GM12878 (cell line): ENCODE measurements at regions not wholly inside any gene's neighbourhood (a gene's known extent, or its start where the extent isn't known, plus 50 kb on each side); places are given as distances from the start of the nearest gene placed in this dataset.

Source experiments
- BCL11A ChIP-seq: IDR thresholded peaks from 2 replicates; pipeline ENCODE4 v1.6.1; 2011; ENCODE audit warnings: low read depth, low read length
- CHD1 ChIP-seq: IDR thresholded peaks from 2 replicates; pipeline ENCODE4 v1.6.1; 2012; ENCODE audit warnings: low read depth, low read length, improper control_type of control experiment
- CREB1 ChIP-seq: IDR thresholded peaks from 2 replicates; pipeline ENCODE4 v1.6.1; 2012; ENCODE audit warnings: low read depth, mild to moderate bottlenecking, inconsistent platforms
- EED ChIP-seq: sonication (generic); IDR thresholded peaks from 2 replicates; pipeline ENCODE4 v1.6.1; 2016; ENCODE audit warnings: antibody characterized with exemption, low read depth
- NR2C1 ChIP-seq: fragments of 450-650 bp; IDR thresholded peaks from 2 replicates; pipeline ENCODE4 v1.6.1; 2017; ENCODE audit warnings: antibody characterized with exemption, mild to moderate bottlenecking, moderate library complexity
- PAX5 ChIP-seq: IDR thresholded peaks from 2 replicates; pipeline ENCODE4 v1.6.1; 2011; ENCODE audit warnings: low read depth, low read length, borderline replicate concordance
- RFX5 ChIP-seq: IDR thresholded peaks from 2 replicates; pipeline ENCODE4 v1.6.1; 2011; ENCODE audit warnings: low read depth, low read length, improper control_type of control experiment
- SMARCA5 ChIP-seq: fragments of 450-650 bp; IDR thresholded peaks from 2 replicates; pipeline ENCODE4 v1.6.1; 2017; ENCODE audit warnings: mild to moderate bottlenecking
- TF ChIP-seq, protein P1 (sequence below): IDR thresholded peaks from 2 replicates; pipeline ENCODE4 v1.6.1; 2012; ENCODE audit warnings: mild to moderate bottlenecking, low read depth, low read length
- TF ChIP-seq, protein P2 (sequence below): fragments of 450-650 bp; IDR thresholded peaks from 2 replicates; pipeline ENCODE4 v1.6.1; 2017; ENCODE audit warnings: mild to moderate bottlenecking
- TF ChIP-seq, protein P3 (sequence below): IDR thresholded peaks from 2 replicates; pipeline ENCODE4 v1.6.1; 2011; ENCODE audit warnings: borderline replicate concordance, low read depth, mild to moderate bottlenecking, moderate library complexity, low read length; ENCODE audit not compliant: insufficient read depth, poor library complexity, severe bottlenecking

DNA sequence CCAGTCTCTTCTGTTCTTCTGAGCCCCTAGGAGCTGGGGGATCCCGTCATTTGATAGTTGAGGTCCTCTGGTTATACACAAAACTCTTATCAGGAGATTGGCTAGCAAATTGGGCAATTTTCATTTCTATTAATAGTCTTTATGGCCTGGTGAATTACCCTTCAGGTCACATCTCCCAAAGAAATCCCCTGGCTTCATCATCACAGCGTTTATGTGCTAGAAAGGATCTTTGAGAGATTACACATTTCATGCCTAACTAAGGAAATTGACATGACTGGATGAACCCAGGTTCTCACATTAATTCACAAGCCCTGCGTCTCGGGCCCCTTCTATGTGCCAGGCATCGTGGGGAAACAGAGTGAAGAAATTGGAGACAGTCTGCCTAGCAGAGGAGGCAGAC, 227.4 kb upstream of the PROK2 start (continued):
- TF ChIP-seq, protein P1, sequence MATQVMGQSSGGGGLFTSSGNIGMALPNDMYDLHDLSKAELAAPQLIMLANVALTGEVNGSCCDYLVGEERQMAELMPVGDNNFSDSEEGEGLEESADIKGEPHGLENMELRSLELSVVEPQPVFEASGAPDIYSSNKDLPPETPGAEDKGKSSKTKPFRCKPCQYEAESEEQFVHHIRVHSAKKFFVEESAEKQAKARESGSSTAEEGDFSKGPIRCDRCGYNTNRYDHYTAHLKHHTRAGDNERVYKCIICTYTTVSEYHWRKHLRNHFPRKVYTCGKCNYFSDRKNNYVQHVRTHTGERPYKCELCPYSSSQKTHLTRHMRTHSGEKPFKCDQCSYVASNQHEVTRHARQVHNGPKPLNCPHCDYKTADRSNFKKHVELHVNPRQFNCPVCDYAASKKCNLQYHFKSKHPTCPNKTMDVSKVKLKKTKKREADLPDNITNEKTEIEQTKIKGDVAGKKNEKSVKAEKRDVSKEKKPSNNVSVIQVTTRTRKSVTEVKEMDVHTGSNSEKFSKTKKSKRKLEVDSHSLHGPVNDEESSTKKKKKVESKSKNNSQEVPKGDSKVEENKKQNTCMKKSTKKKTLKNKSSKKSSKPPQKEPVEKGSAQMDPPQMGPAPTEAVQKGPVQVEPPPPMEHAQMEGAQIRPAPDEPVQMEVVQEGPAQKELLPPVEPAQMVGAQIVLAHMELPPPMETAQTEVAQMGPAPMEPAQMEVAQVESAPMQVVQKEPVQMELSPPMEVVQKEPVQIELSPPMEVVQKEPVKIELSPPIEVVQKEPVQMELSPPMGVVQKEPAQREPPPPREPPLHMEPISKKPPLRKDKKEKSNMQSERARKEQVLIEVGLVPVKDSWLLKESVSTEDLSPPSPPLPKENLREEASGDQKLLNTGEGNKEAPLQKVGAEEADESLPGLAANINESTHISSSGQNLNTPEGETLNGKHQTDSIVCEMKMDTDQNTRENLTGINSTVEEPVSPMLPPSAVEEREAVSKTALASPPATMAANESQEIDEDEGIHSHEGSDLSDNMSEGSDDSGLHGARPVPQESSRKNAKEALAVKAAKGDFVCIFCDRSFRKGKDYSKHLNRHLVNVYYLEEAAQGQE = no peak
- no peak for TF ChIP-seq RFX5
- TF ChIP-seq, protein P2, sequence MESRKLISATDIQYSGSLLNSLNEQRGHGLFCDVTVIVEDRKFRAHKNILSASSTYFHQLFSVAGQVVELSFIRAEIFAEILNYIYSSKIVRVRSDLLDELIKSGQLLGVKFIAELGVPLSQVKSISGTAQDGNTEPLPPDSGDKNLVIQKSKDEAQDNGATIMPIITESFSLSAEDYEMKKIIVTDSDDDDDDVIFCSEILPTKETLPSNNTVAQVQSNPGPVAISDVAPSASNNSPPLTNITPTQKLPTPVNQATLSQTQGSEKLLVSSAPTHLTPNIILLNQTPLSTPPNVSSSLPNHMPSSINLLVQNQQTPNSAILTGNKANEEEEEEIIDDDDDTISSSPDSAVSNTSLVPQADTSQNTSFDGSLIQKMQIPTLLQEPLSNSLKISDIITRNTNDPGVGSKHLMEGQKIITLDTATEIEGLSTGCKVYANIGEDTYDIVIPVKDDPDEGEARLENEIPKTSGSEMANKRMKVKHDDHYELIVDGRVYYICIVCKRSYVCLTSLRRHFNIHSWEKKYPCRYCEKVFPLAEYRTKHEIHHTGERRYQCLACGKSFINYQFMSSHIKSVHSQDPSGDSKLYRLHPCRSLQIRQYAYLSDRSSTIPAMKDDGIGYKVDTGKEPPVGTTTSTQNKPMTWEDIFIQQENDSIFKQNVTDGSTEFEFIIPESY = no peak
- TF ChIP-seq, protein P3, sequence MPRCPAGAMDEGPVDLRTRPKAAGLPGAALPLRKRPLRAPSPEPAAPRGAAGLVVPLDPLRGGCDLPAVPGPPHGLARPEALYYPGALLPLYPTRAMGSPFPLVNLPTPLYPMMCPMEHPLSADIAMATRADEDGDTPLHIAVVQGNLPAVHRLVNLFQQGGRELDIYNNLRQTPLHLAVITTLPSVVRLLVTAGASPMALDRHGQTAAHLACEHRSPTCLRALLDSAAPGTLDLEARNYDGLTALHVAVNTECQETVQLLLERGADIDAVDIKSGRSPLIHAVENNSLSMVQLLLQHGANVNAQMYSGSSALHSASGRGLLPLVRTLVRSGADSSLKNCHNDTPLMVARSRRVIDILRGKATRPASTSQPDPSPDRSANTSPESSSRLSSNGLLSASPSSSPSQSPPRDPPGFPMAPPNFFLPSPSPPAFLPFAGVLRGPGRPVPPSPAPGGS = peak; percentile 35
- TF ChIP-seq EED = peak; percentile 48; the same call in 1 of the 2 replicates
- TF ChIP-seq NR2C1 = no peak
- TF ChIP-seq CHD1 = no peak
- no peak for TF ChIP-seq CREB1
- 0 out of 2 replicates have a peak, but pooled peaks have one; percentile 12 for TF ChIP-seq BCL11A
- no peak for TF ChIP-seq SMARCA5
- no peak for TF ChIP-seq PAX5
- TF ChIP-seq, all 136 proteins: peak for 8
